RWPE2 (cell line): ENCODE measurements at regions not wholly inside any gene's neighbourhood (a gene's known extent, or its start where the extent isn't known, plus 50 kb on each side); places are given as distances from the start of the nearest gene placed in this dataset.

Experiments used
- ATAC-seq: fragments of 200-7000 bp; cut with Tn5 transposase; 3 replicates; pipeline ENCODE4 v1.9.1; 2021; ENCODE audit warnings: low read depth
- DNase-seq: peaks from one replicate; pipeline ENCODE4 v3.0.0-alpha.2; 2020; ENCODE audit warnings: low spot score
- H3K27ac ChIP-seq: fragments of 450-650 bp; 2 replicates; pipeline ENCODE4 v1.5.1; 2017; ENCODE audit warnings: mild to moderate bottlenecking; ENCODE audit not compliant: poor library complexity, severe bottlenecking
- H3K27me3 ChIP-seq: fragments of 250-450 bp; sonication (Bioruptor Pico); 2 replicates; pipeline ENCODE4 v1.5.1; 2021; ENCODE audit warnings: mild to moderate bottlenecking, moderate library complexity; ENCODE audit not compliant: insufficient read depth, poor library complexity, severe bottlenecking
- H3K36me3 ChIP-seq: fragments of 250-450 bp; sonication (Bioruptor Pico); 2 replicates; pipeline ENCODE4 v1.5.1; 2020; ENCODE audit warnings: low read depth, mild to moderate bottlenecking, moderate library complexity
- H3K4me1 ChIP-seq: fragments of 250-450 bp; sonication (Bioruptor Pico); 2 replicates; pipeline ENCODE4 v1.5.1; 2021; ENCODE audit warnings: mild to moderate bottlenecking, moderate library complexity; ENCODE audit not compliant: insufficient read depth, poor library complexity, severe bottlenecking
- H3K4me3 ChIP-seq: fragments of 250-450 bp; sonication (Bioruptor Pico); 2 replicates; pipeline ENCODE4 v1.5.1; 2021; ENCODE audit warnings: mild to moderate bottlenecking, moderate library complexity; ENCODE audit not compliant: severe bottlenecking
- H3K9me3 ChIP-seq: fragments of 250-450 bp; sonication (Bioruptor Pico); 2 replicates; pipeline ENCODE4 v1.5.1; 2021; ENCODE audit warnings: mild to moderate bottlenecking, moderate library complexity; ENCODE audit not compliant: severe bottlenecking
- TF ChIP-seq, protein P1 (sequence below): fragments of 450-650 bp; IDR thresholded peaks from one replicate; pipeline ENCODE4 v1.5.1; 2017; ENCODE audit warnings: mild to moderate bottlenecking, moderate library complexity; ENCODE audit not compliant: poor library complexity, severe bottlenecking

DNA sequence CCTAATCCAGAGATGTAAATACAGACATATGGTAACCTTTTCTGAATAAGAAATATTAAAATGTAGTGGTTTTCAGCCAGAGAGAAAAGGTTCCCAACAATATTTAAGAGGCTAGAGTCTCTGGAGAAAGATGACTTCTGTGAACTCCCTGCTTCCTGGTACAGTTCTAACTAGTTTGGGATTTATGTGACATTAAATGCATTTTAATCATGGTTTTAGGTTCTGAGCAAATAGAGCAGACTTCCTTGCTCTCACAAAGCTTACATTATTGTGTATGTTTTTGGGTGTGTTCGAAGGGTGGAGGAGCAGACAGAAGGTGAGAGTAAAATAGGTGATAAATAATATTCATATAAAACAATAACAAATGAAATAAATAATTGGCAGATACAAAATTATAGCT is 250.1 kb upstream of the LUZP2 start:
- Histone ChIP-seq H3K4me3 (no peak overlapping the region), H3K36me3 (no peaks in the 10 kb centered on the region), H3K4me1 (no peaks in the 10 kb centered on the region), H3K27me3 (no peaks in the 10 kb centered on the region), H3K27ac (no peak overlapping the region), H3K9me3 (no peaks in the 10 kb centered on the region)
- DNase-seq (no peak), ATAC-seq (no peak)
- TF ChIP-seq, protein P1, sequence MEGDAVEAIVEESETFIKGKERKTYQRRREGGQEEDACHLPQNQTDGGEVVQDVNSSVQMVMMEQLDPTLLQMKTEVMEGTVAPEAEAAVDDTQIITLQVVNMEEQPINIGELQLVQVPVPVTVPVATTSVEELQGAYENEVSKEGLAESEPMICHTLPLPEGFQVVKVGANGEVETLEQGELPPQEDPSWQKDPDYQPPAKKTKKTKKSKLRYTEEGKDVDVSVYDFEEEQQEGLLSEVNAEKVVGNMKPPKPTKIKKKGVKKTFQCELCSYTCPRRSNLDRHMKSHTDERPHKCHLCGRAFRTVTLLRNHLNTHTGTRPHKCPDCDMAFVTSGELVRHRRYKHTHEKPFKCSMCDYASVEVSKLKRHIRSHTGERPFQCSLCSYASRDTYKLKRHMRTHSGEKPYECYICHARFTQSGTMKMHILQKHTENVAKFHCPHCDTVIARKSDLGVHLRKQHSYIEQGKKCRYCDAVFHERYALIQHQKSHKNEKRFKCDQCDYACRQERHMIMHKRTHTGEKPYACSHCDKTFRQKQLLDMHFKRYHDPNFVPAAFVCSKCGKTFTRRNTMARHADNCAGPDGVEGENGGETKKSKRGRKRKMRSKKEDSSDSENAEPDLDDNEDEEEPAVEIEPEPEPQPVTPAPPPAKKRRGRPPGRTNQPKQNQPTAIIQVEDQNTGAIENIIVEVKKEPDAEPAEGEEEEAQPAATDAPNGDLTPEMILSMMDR, result no peak

- DNase-seq (no peak), ATAC-seq (no peak)
- no peak overlapping the region for H3K4me3 ChIP-seq
- H3K4me1 ChIP-seq, result no peaks in the 10 kb centered on the region
- H3K36me3 ChIP-seq, result no peaks in the 10 kb centered on the region
- no peaks in the 10 kb centered on the region for H3K9me3 ChIP-seq
- H3K27me3 ChIP-seq, result no peaks in the 10 kb centered on the region
- H3K27ac ChIP-seq, result no peak overlapping the region
- TF ChIP-seq, protein P1, result no peak
Measured at GRCh38 chr11:24247846-24248245, 249.0 kb upstream of the LUZP2 start.

- Histone ChIP-seq H3K9me3 (no peaks in the 10 kb centered on the region), H3K27me3 (no peaks in the 10 kb centered on the region), H3K36me3 (no peaks in the 10 kb centered on the region), H3K27ac (no peak overlapping the region), H3K4me1 (no peaks in the 10 kb centered on the region), H3K4me3 (no peak overlapping the region)
- ATAC-seq, result no peak; the same call in 2 of the 3 replicates
- no peak for DNase-seq
- TF ChIP-seq, protein P1, result no peak
Measured at GRCh38 chr11:24249921-24250320, 246.9 kb upstream of the LUZP2 start.

GRCh38 chr11:24253237-24253760 is 243.6 kb upstream of the LUZP2 start:
- Histone ChIP-seq H3K27ac (no peak overlapping the region), H3K4me1 (no peaks in the 10 kb centered on the region), H3K4me3 (no peak overlapping the region), H3K36me3 (no peaks in the 10 kb centered on the region), H3K27me3 (no peaks in the 10 kb centered on the region), H3K9me3 (no peaks in the 10 kb centered on the region)
- TF ChIP-seq, protein P1, result no peak
- ATAC-seq, result no peak
- DNase-seq, result no peak

DNA sequence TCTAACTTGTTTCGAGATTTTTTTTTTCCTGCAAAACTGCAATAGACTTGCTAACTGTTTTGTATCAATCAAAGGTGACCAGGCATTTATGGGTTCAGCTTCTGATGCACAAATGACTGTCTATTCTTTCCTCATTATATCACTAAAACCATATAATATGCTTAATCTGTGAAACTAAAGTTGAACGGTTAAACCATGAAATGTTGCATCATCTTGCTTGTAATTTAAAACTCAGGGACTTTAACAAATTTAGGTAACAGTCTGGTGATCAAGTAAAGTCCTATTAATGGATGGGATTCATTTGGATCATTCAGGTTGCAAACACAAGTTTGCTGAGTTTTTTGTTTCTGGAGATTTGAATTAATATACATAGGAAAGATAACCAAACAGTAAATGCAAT is 232.0 kb upstream of the LUZP2 start:
- Histone ChIP-seq H3K27me3 (no peaks in the 10 kb centered on the region), H3K9me3 (no peaks in the 10 kb centered on the region), H3K4me3 (no peak overlapping the region), H3K27ac (no peak overlapping the region), H3K36me3 (no peaks in the 10 kb centered on the region), H3K4me1 (no peaks in the 10 kb centered on the region)
- DNase-seq, result no peak
- TF ChIP-seq, protein P1, result no peak
- ATAC-seq, result no peak
